Lower lobe of right lung (tissue), 2 donors: ENCODE measurements at regions not wholly inside any gene's neighbourhood (a gene's known extent, or its start where the extent isn't known, plus 50 kb on each side); places are given as distances from the start of the nearest gene placed in this dataset.
"Not testable (repeated sequence)": the region's sequence is repeated elsewhere in the genome, so short reads cannot be mapped to it uniquely, and the experiment has no call there.

ENCODE experiments used
- ATAC-seq, 2 donors: fragments of 200-7000 bp; cut with Tn5 transposase; one replicate each; pipeline ENCODE4 v1.9.1; 2020 to 2022; ENCODE audit warnings: mild to moderate bottlenecking in 2 of 2, moderate library complexity in 2 of 2
- DNase-seq: peaks from one replicate; pipeline ENCODE4 v3.0.0-alpha.2; 2020
- H3K27ac ChIP-seq: fragments of 200-600 bp; one replicate; pipeline ENCODE4 v1.8.0; 2022
- H3K27me3 ChIP-seq: fragments of 200-600 bp; one replicate; pipeline ENCODE4 v1.8.0; 2022; ENCODE audit warnings: low read depth
- H3K36me3 ChIP-seq: fragments of 200-600 bp; one replicate; pipeline ENCODE4 v1.8.0; 2022; ENCODE audit warnings: mild to moderate bottlenecking
- H3K4me1 ChIP-seq: fragments of 200-600 bp; one replicate; pipeline ENCODE4 v1.8.0; 2022
- H3K4me3 ChIP-seq: fragments of 200-600 bp; one replicate; pipeline ENCODE4 v1.8.0; 2022; ENCODE audit warnings: mild to moderate bottlenecking
- H3K9me3 ChIP-seq: fragments of 200-600 bp; one replicate; pipeline ENCODE4 v1.8.0; 2022
- CTCF ChIP-seq: fragments of 200-600 bp; IDR thresholded peaks from one replicate; pipeline ENCODE4 v1.8.0; 2022; ENCODE audit warnings: antibody characterized with exemption, mild to moderate bottlenecking
- intact Hi-C: fragments of 100-400 bp; cut with DNase I; formaldehyde crosslinking; loops from one replicate; pipeline ENCODE4 v1.11.0; 2022
- donor health status: DM: no; HTN: yes; CAD: no; lungs with severe emphysema.

GRCh38 chr5:40134883-40135520 is 544.7 kb upstream of the PTGER4 start:
- Histone ChIP-seq H3K4me3 (no peak overlapping the region), H3K9me3 (no peaks in the 10 kb centered on the region), H3K27me3 (no peaks in the 10 kb centered on the region), H3K36me3 (no peaks in the 10 kb centered on the region), H3K4me1 (no peaks in the 10 kb centered on the region), H3K27ac (no peak overlapping the region)
- intact Hi-C loops = no loop called here
- no peak for ATAC-seq
- DNase-seq = no peak
- TF ChIP-seq CTCF = no peak

DNA sequence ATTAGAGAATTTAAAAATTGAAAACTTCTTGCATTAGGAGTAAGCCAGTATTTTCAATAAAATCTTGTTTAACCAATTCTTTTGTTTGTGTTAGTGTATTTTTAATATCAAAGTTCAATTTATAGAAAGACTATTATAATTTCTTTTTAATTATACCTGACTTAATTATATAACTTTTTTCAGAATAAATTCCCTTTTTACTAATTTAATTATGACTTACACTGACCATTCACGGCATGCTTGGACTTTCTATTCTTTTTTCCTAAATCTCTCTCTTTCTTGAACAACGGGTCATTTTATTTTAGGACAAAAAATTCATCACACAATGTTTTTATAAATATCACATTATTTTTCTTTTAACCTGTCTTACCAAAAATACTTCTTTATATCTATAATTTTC is 555.3 kb upstream of the PTGER4 start:
- Histone ChIP-seq H3K9me3 (peaks cover 13% of the 10 kb centered on the region), H3K4me3 (no peak overlapping the region), H3K27ac (no peak overlapping the region), H3K27me3 (no peaks in the 10 kb centered on the region), H3K4me1 (no peaks in the 10 kb centered on the region), H3K36me3 (no peaks in the 10 kb centered on the region)
- ATAC-seq (no peak), DNase-seq (no peak)
- no peak for TF ChIP-seq CTCF
- intact Hi-C loops = no loop called here

DNA sequence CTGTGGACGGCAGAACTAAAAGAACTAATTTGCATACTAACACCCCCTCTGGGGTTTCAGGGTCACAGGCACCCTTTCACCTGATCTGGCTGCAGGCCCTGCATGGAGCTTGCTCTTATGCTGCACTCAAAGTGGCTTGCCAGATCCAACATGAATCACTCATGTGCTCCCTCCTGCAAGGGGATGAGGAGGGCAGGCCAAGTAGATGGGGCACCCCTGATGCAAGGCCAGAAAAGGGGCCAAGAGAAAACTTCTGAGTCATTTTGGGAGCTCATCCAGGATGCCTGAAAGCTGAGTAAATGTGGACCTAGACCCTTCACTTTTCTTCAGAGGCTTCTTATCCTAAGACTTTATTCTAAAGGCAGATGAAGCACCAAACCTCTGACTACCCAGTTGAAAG is 558.5 kb upstream of the PTGER4 start:
- Histone ChIP-seq H3K4me1 (no peaks in the 10 kb centered on the region), H3K36me3 (no peaks in the 10 kb centered on the region), H3K9me3 (peaks cover 12% of the 10 kb centered on the region), H3K4me3 (no peak overlapping the region), H3K27me3 (no peaks in the 10 kb centered on the region), H3K27ac (no peak overlapping the region)
- ATAC-seq = no peak
- intact Hi-C loops = no loop called here
- TF ChIP-seq CTCF = no peak
- DNase-seq = no peak

GRCh38 chr5:40112875-40113274 is 566.8 kb upstream of the PTGER4 start:
- Histone ChIP-seq H3K4me3 (no peak overlapping the region), H3K4me1 (no peaks in the 10 kb centered on the region), H3K27me3 (no peaks in the 10 kb centered on the region), H3K36me3 (no peaks in the 10 kb centered on the region), H3K27ac (no peak overlapping the region), H3K9me3 (no peaks in the 10 kb centered on the region)
- intact Hi-C loops = no loop called here
- DNase-seq = no peak
- TF ChIP-seq CTCF = no peak
- ATAC-seq = no peak

GRCh38 chr5:40111036-40111435 is 568.7 kb upstream of the PTGER4 start:
- H3K9me3 ChIP-seq, H3K4me3 ChIP-seq, H3K4me1 ChIP-seq, H3K36me3 ChIP-seq, H3K27ac ChIP-seq, DNase-seq, intact Hi-C loops, H3K27me3 ChIP-seq, ATAC-seq: not testable (repeated sequence)

DNA sequence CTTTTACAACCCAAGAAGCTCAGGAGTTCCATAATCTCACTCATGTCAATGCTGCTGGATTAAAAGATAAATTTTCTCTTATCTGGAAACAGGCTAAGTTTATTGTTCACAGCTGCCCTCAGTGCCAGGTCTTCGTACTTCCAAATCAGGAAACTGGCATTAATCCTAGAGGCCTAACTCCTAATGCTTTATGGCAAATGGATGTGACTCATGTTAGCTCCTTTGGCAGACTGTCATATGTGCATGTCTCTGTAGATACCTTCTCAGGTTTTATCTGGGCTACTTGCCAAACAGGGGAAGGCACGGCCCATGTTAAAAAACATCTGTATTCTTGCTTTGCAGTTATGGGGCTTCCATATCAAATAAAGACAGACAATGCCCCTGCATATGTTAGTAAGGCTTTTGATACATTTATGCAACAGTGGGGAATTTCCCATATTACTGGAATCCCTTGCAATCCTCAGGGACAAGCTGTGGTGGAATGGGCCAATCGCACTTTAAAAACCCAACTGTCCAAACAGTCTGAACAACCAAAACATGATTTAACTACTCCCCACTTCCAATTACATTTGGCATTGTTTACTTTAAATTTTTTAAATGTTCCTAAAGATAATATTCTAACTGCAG is 570.8 kb upstream of the PTGER4 start:
- DNase-seq, intact Hi-C loops: not testable (repeated sequence)

DNA sequence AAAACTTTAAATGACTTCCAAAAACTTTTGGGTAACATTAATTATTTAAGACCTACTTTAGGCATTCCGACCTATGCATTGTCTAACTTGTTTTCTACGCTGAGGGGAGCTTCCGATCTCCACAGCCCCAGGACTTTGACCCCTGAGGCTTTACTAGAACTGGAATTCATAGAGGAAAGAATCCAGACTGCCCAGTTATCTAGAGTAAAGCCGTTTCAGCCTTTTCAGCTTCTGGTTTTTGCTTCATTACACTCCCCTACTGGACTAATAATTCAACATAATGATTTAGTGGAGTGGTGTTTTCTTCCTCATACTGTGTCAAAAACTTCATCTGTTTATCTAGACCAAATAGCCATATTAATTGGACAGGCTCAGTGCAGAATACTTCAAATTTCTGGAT is 571.9 kb upstream of the PTGER4 start:
- DNase-seq, ATAC-seq, H3K27me3 ChIP-seq, H3K4me3 ChIP-seq, H3K36me3 ChIP-seq, H3K9me3 ChIP-seq, H3K4me1 ChIP-seq, intact Hi-C loops, H3K27ac ChIP-seq: not testable (repeated sequence)

More for the DNA sequence above, 570.8 kb upstream of the PTGER4 start:
- not testable (repeated sequence) for H3K4me3 ChIP-seq, ATAC-seq, H3K9me3 ChIP-seq, H3K4me1 ChIP-seq, H3K36me3 ChIP-seq, H3K27ac ChIP-seq, H3K27me3 ChIP-seq
